HG03571 (cell line): ENCODE measurements at regions not wholly inside any gene's neighbourhood (a gene's known extent, or its start where the extent isn't known, plus 50 kb on each side); places are given as distances from the start of the nearest gene placed in this dataset.
"Not testable (repeated sequence)": the region's sequence is repeated elsewhere in the genome, so short reads cannot be mapped to it uniquely, and the experiment has no call there.

Source experiments
- ATAC-seq: cut with Tn5 transposase; IDR thresholded peaks from one replicate; pipeline ENCODE4 v1.9.1; 2021; ENCODE audit not compliant: unreplicated experiment

GRCh38 chr6:6091608-6092002 lies 84.9 kb upstream of the NRN1 start:
- no peak for ATAC-seq

- no peak for ATAC-seq
These were observed 84.3 kb upstream of the NRN1 start for GRCh38 chr6:6090861-6091607.

GRCh38 chr6:6085928-6086668 lies 79.4 kb upstream of the NRN1 start:
- no peak for ATAC-seq

- no peak for ATAC-seq
These were observed 74.2 kb upstream of the NRN1 start for GRCh38 chr6:6080975-6081374.

- no peak for ATAC-seq
These were observed 67.5 kb upstream of the NRN1 start for GRCh38 chr6:6074190-6074589.

GRCh38 chr6:6068157-6068556 lies 61.4 kb upstream of the NRN1 start:
- not testable (repeated sequence) for ATAC-seq

- no peak for ATAC-seq
These were observed 51.3 kb upstream of the NRN1 start for GRCh38 chr6:6058054-6058444.

GRCh38 chr6:6057442-6058053 lies 50.8 kb upstream of the NRN1 start:
- peak; percentile 74 for ATAC-seq
